ENCODE measurements at regions not wholly inside any gene's neighbourhood (a gene's known extent, or its start where the extent isn't known, plus 50 kb on each side); places are given as distances from the start of the nearest gene placed in this dataset.

DNA sequence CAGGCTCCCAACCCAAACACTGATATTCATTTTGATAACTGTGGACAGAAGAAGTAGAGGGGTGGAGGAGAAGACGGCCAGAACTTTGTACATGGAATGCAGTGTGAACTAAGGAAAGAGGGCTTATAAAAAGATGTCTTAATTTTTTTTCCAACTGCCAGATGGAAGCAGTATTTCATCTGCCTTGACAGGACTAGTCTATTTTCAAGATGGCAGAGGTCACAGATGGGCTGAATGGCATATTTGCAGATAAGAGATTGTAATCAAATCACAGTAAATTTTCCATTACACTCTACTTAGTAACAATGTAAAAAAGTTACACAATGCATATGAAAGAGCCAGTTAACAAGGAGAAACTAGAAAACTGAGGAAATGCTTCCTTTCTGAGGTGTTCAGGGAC is 246.8 kb upstream of the FMN2 start:
- DNase-seq (ENCODE audit: extremely low read depth, low read depth): no peak
- TF ChIP-seq, protein P1, sequence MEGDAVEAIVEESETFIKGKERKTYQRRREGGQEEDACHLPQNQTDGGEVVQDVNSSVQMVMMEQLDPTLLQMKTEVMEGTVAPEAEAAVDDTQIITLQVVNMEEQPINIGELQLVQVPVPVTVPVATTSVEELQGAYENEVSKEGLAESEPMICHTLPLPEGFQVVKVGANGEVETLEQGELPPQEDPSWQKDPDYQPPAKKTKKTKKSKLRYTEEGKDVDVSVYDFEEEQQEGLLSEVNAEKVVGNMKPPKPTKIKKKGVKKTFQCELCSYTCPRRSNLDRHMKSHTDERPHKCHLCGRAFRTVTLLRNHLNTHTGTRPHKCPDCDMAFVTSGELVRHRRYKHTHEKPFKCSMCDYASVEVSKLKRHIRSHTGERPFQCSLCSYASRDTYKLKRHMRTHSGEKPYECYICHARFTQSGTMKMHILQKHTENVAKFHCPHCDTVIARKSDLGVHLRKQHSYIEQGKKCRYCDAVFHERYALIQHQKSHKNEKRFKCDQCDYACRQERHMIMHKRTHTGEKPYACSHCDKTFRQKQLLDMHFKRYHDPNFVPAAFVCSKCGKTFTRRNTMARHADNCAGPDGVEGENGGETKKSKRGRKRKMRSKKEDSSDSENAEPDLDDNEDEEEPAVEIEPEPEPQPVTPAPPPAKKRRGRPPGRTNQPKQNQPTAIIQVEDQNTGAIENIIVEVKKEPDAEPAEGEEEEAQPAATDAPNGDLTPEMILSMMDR (IDR thresholded peaks at IDR 0.05; ENCODE audit: low read depth, low read length): no peak

DNA sequence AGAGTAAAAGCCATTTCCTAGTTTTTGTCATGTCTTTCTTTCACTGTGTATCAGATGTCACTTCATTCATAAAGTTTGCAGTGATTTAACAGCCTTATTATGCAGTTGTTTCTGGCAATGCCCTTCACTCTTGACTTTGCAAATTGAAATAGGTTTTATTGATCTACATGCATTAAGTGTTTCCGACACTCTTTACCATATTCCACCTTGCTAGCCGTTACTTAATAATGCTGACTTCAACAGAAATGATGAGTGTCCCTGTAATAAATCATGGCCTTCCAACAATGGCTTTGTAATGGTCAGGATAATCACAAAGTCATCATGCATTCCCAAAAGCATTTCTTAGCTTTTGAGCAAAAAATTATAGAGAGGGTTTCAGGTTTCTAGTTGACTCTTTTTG is 236.8 kb upstream of the FMN2 start:
- TF ChIP-seq, protein P1 (IDR thresholded peaks at IDR 0.05; ENCODE audit: low read depth, low read length): no peak
- no peak for DNase-seq (ENCODE audit: extremely low read depth, low read depth)

DNA sequence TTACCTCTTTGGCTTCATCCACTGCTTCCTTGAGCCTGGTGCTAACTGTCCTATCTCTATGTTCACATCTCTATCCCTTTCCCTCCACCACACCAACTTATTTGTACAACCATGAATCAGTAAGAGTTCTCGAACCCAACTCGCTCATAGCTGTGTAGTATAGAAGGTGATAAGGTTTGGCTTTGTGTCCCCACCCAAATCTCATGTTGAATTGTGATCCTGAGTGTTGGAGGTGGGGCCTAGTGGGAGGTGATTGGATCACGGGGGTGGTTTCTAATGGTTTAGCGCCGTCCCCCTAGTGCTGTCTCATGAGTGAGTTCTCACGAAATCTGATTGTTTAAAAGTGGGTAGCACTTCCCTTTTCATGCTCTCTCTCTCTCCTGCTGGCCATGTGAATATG is 235.6 kb upstream of the FMN2 start:
- TF ChIP-seq, protein P1 (IDR thresholded peaks at IDR 0.05; ENCODE audit: low read depth, low read length): no peak
- DNase-seq (ENCODE audit: extremely low read depth, low read depth): no peak

DNA sequence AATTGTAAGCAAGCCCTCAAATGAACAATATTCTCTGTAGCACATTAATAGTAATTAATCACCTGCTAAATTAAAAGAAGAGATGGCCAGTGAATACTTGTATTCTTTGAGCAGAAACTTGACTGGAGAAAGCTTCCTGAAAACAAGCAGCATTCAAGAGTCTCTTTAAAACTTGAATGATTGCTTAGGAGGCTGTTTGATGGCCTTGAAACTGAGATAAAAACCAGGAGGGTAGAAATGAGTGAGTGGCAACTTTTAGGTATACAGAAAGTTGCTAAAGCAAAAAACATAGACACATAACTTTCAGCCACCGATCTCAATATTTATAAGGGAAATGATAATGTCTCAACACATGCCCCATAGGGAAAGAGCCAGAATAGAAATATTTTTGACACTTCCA is 234.8 kb upstream of the FMN2 start:
- no peak for DNase-seq (ENCODE audit: extremely low read depth, low read depth)
- TF ChIP-seq, protein P1 (IDR thresholded peaks at IDR 0.05; ENCODE audit: low read depth, low read length): no peak

DNA sequence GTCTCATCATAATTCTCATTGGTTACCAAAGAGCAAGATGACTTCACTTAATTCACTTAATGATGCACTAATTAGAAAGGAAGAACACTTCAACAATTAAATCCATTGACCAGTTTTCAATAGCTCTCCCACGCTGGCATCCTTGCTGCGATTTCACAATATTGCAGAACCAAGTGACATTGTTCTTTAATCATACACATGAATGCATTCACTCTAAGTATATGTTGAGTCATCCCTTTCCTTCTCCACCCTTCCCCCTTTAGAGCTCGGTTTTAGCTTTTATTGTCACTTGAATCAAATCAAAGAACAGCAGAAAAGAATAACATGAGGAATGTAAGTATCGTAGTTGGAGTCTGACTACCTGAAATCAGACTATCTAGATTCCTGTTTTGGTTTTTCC is 233.6 kb upstream of the FMN2 start:
- TF ChIP-seq, protein P1 (IDR thresholded peaks at IDR 0.05; ENCODE audit: low read depth, low read length): no peak
- no peak for DNase-seq (ENCODE audit: extremely low read depth, low read depth)

DNA sequence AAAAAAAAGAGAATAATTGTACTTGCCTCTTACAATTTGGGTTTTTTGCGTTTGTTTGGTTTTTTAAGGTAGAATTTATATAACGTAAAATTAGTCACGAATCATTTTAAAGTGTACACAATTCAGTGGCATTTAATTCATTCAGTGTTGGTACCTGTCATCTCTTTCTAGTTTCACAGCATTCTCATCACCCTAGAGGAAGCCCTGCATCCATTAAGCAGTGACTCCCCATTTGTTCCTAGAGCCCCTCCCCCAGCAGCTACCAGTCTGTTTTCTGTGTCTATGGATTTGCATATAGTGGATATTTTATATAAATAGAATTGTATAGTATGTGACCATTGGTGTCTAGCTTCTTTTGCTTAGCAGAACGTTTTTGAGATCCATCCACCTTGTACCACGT is 233.2 kb upstream of the FMN2 start:
- TF ChIP-seq, protein P1 (IDR thresholded peaks at IDR 0.05; ENCODE audit: low read depth, low read length): no peak
- DNase-seq (ENCODE audit: extremely low read depth, low read depth): no peak

DNA sequence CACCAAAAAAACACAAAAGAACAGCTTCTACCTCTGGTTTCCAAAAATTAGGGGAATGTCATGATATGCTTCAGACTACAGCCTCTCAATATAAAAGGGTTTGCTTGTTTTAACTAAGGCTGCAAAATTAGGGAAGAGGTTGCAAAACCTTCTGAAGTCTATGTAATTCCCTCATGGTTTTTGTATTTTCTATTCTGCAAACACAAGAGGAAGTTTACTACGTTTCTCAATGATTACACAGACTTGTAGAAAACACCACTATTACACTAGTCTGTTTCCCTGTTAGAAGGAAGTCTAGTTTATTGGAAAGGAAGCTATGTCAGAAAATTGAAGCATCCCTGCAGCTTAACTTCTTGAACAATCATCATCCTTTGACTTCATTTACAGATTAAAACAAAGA is 229.7 kb upstream of the FMN2 start:
- no peak for DNase-seq (ENCODE audit: extremely low read depth, low read depth)
- TF ChIP-seq, protein P1 (IDR thresholded peaks at IDR 0.05; ENCODE audit: low read depth, low read length): no peak

All from AG09319 (cell line).